Fibroblast of mammary gland (primary cell): ENCODE measurements at regions not wholly inside any gene's neighbourhood (a gene's known extent, or its start where the extent isn't known, plus 50 kb on each side); places are given as distances from the start of the nearest gene placed in this dataset.

ENCODE experiments used
- DNase-seq: peaks from one replicate; pipeline ENCODE4 v3.0.0-alpha.2; 2010; ENCODE audit warnings: low read depth
- H3K4me3 ChIP-seq: 2 replicates; pipeline ENCODE4 v1.5.1; 2011; ENCODE audit warnings: low read depth, mild to moderate bottlenecking, low read length, moderate library complexity; ENCODE audit not compliant: control insufficient read depth
- TF ChIP-seq, protein P1 (sequence below): conservative IDR thresholded peaks from 2 replicates; pipeline ENCODE4 v1.5.1; 2011; ENCODE audit warnings: low read depth, low read length, inconsistent platforms; ENCODE audit not compliant: control insufficient read depth, insufficient read depth

DNA sequence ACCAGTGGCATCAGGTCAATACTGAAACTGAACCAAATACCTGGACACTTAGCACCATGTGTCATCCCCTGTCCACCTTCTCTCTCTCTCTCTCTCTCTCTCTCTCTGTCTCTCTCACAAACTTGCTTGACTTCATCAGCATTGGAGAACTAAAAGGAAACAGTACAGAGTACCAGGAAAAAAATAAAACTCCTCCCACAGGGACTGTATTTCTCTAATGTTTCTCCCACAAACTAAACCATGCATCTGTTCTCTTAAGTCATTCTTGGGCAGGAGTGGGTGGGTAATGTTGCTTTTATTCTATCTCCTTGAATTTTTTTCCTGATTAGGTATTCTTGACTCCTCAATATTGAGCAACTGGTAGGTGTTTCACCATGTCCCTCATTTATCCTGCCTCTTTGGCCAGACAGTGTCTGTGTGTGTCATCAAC is 112.9 kb upstream of the CACNA1A start:
- peak; percentile 83 for DNase-seq

DNA sequence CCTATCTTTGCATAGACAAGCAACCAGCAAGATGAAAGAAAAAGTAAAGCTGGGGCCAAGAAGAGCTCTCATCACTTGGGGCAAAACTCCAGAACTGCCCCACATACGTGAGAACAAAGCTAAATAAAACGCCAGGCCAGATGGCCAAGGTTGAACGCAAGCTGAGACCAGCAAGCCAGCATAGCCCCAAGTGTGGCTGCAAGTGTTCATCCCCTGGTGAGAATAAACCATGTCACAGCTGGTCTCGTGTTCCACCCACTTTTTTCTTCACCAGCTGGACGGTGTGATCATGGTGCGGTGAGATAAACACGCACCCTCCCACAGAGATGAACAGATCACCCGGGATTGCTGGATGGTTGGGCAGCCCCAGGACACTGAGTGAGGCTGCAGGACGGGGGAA is 109.6 kb upstream of the CACNA1A start:
- TF ChIP-seq, protein P1, sequence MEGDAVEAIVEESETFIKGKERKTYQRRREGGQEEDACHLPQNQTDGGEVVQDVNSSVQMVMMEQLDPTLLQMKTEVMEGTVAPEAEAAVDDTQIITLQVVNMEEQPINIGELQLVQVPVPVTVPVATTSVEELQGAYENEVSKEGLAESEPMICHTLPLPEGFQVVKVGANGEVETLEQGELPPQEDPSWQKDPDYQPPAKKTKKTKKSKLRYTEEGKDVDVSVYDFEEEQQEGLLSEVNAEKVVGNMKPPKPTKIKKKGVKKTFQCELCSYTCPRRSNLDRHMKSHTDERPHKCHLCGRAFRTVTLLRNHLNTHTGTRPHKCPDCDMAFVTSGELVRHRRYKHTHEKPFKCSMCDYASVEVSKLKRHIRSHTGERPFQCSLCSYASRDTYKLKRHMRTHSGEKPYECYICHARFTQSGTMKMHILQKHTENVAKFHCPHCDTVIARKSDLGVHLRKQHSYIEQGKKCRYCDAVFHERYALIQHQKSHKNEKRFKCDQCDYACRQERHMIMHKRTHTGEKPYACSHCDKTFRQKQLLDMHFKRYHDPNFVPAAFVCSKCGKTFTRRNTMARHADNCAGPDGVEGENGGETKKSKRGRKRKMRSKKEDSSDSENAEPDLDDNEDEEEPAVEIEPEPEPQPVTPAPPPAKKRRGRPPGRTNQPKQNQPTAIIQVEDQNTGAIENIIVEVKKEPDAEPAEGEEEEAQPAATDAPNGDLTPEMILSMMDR: no peak
- no peak for DNase-seq

More for the DNA sequence above, 112.9 kb upstream of the CACNA1A start:
- TF ChIP-seq, protein P1: no peak
- no peak overlapping the region for H3K4me3 ChIP-seq

DNA sequence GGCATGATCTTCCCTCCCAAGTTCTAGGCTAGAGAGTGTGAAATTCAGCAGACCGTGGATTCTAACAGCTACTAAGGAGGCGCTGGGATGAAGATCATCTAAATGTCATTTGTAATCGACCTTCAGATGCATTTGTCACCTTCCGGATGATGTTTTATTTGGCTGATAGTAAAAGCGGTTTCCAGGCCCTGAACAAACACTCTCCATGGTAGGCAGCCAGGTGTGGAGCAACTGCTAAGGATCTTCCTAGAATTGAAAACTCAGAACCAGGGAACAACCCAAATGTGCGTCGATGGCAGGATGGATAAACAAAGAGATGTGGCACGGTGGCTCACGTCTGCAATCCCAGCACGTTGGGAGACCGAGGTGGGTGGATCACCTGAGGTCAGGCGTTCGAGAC is 107.2 kb upstream of the CACNA1A start:
- TF ChIP-seq, protein P1: no peak
- H3K4me3 ChIP-seq: no peak overlapping the region
- no peak for DNase-seq

More for the DNA sequence above, 109.6 kb upstream of the CACNA1A start:
- H3K4me3 ChIP-seq: no peak overlapping the region

DNA sequence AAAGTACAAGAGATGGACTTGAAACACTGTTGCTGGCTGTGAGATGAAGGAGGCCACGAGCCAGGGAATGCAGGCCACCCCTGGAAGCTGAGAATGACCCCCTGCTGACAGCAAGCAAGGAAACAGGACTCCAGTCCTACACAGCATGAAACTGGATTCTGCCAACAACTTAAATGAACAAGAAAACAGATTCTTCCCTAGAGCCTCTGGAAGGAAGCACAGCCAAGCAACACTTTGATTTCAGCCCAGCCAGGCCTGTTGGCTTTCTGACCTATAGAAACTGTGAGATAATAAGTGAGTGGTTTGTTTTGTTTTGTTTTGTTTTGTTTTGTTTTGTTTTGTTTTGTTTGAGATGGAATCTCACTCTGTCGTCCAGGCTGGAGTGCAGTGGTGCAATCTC is 105.3 kb upstream of the CACNA1A start:
- DNase-seq: no peak

DNA sequence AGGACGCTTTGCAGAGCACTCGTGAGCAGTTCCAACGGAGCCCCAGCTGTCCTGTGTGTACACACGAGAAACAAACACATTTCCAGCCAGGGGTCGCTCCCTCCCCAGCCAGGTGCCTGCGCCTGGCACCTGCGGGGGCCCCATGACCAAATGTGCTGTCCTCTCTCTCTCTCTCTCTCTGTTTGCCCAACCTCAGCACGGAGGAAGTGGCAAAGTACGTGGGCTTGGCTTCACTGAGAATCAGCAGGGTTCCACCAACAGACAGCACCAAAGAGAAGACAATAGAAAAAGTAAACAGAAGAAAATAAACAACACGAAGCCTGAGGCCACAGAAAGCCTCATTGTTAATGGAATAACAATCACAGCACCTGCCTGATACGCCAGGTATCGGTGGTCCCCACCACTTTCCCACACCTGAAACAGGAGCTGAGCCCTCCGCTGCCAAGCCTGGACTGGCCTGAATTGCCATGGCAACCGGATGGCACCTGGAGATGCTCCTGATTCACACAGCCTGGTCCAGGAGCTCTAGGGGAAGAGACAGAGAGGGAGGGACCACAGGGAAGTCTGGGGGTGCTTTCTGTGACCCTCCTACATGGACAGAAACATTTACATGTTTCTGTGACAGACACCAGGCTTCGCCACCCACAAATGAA is 103.9 kb upstream of the CACNA1A start:
- DNase-seq: no peak
- H3K4me3 ChIP-seq: no peak overlapping the region
- TF ChIP-seq, protein P1: no peak

More for the DNA sequence above, 105.3 kb upstream of the CACNA1A start:
- no peak overlapping the region for H3K4me3 ChIP-seq
- TF ChIP-seq, protein P1: no peak

DNA sequence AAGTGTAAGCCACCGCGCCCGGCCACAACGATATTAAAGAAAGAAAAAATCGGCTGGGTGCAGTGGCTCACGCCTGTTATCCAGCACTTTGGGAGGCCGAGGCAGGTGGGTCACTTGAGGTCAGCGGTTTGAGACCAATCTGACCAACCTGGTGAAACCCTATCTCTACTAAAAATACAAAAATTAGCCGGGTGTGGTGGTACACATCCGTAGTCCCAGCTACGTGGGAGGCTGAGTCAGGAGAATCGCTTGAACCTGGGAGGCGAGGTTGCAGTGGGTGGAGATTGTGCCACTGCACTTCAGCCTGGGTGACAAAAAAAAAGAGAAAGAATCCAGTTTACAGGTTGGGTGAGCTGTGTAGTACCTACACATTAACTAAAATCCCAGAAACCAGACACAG is 99.9 kb upstream of the CACNA1A start:
- no peak overlapping the region for H3K4me3 ChIP-seq

More for the DNA sequence above, 99.9 kb upstream of the CACNA1A start:
- DNase-seq: no peak
- TF ChIP-seq, protein P1: no peak
